ENCODE measurements at regions not wholly inside any gene's neighbourhood (a gene's known extent, or its start where the extent isn't known, plus 50 kb on each side); places are given as distances from the start of the nearest gene placed in this dataset.

DNA sequence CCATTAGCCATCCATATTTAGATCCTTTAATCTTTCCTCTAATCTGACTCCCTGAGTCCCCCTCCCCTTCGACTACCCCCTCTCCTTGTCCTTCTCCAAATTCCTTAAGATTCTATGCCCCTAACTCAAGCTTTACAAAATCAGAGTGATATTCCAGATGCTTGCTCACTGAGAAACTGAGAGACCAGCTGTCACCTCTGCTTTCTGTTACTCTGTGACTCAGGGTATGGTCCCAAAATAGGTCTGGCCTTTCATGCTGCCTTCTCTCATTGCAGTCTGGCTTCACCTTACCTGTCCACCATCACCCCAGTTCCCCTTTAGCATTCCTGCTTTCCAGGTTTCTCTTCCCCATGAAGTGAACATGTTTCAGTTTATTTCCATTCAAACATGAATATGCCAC, 383.3 kb upstream of the SLC30A5 start:
- peak overlapping the region; percentile 28 for H3K27ac Mint-ChIP-seq
- peaks cover 2% of the 10 kb centered on the region for H3K9me3 Mint-ChIP-seq
- Histone ChIP-seq H3K36me3 (no peaks in the 10 kb centered on the region), H3F3A (ENCODE audit: low read depth) (peaks cover 4% of the 10 kb centered on the region), H4K20me1 (ENCODE audit: low read depth) (no peaks in the 10 kb centered on the region), H3K9me3 (ENCODE audit: low read depth) (no peaks in the 10 kb centered on the region), H3K27ac (no peak overlapping the region), H3K79me2 (ENCODE audit: low read depth) (no peaks in the 10 kb centered on the region), H2AFZ (replicated peaks) (no peak overlapping the region), H3K4me1 (peaks cover 16% of the 10 kb centered on the region), H3K9ac (no peak overlapping the region), H3K27me3 (no peaks in the 10 kb centered on the region), H3K4me2 (no peak overlapping the region), H3K4me3 (no peak overlapping the region)
- H3K36me3 Mint-ChIP-seq = no peaks in the 10 kb centered on the region
- peaks cover 2% of the 10 kb centered on the region for H3K27me3 Mint-ChIP-seq (ENCODE audit: insufficient read depth, low read depth)
- DNase-seq (ENCODE audit: low spot score) = no peak
- no peak overlapping the region for H3K4me3 Mint-ChIP-seq
- TF ChIP-seq EZH2 (IDR thresholded peaks at IDR 0.05) = no peak
- TF ChIP-seq, protein P1, sequence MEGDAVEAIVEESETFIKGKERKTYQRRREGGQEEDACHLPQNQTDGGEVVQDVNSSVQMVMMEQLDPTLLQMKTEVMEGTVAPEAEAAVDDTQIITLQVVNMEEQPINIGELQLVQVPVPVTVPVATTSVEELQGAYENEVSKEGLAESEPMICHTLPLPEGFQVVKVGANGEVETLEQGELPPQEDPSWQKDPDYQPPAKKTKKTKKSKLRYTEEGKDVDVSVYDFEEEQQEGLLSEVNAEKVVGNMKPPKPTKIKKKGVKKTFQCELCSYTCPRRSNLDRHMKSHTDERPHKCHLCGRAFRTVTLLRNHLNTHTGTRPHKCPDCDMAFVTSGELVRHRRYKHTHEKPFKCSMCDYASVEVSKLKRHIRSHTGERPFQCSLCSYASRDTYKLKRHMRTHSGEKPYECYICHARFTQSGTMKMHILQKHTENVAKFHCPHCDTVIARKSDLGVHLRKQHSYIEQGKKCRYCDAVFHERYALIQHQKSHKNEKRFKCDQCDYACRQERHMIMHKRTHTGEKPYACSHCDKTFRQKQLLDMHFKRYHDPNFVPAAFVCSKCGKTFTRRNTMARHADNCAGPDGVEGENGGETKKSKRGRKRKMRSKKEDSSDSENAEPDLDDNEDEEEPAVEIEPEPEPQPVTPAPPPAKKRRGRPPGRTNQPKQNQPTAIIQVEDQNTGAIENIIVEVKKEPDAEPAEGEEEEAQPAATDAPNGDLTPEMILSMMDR (IDR thresholded peaks at IDR 0.05) = no peak
- no peak for TF ChIP-seq EZH2phosphoT487 (IDR thresholded peaks at IDR 0.05)
- peaks cover 38% of the 10 kb centered on the region for H3K4me1 Mint-ChIP-seq

DNA sequence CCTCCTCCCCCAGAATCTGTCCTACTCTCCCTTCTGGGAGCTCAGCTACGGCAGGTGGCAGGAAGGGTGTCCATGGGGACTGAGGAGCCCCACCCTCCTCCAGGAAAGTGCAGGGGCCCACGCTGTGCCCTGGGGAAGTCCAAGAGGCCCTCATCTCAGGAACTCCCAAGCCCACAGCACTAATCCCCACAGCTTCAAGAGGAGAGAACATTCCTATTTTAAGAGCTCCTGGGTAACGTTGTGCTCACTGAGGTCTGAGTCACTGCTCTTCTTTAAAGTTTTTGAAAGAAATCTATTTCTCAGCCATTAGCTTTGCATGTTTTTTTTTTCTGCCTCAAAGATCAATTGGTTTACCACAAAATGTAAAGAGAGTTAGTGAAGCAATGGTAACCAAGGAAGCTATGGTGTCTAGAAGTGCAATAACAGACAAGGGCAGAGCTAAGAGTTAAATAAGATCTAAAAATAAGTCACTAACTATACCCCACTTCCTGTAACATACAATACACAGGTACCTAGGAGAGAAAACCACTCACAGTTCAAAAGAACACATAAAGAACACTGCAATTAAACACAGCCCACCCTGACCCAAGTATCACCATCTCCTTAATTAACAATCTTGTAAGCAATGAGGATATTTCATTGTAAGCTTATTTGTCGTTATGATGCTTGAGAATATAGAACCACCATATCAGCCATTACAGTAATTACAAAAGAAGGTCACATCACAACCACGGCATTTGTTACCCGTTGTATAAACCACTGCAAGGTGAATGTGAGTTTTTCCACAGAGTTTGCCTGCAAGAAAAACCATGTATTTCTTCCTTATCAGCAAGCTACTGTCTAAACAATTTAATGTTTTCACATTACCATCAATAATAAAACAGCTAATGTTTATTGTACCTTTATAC, 382.3 kb upstream of the SLC30A5 start:
- H3K27me3 Mint-ChIP-seq (ENCODE audit: insufficient read depth, low read depth) = no peaks in the 10 kb centered on the region
- H3K27ac Mint-ChIP-seq = peak overlapping the region; percentile 50
- no peak for DNase-seq (ENCODE audit: low spot score)
- peaks cover 16% of the 10 kb centered on the region for H3K4me1 ChIP-seq
- H3K27ac ChIP-seq = no peak overlapping the region
- no peak overlapping the region for H3K4me3 ChIP-seq
- no peak overlapping the region for H3K4me2 ChIP-seq
- H3K36me3 ChIP-seq = no peaks in the 10 kb centered on the region
- H3K9me3 Mint-ChIP-seq = peaks cover 2% of the 10 kb centered on the region
- TF ChIP-seq EZH2phosphoT487 (IDR thresholded peaks at IDR 0.05) (no peak), EZH2 (IDR thresholded peaks at IDR 0.05) (no peak)
- TF ChIP-seq, protein P1 (IDR thresholded peaks at IDR 0.05) = no peak
- no peaks in the 10 kb centered on the region for H3K27me3 ChIP-seq
- peak overlapping the region; percentile 27 for H2AFZ ChIP-seq (replicated peaks)
- peaks cover 4% of the 10 kb centered on the region for H3F3A ChIP-seq (ENCODE audit: low read depth)
- no peaks in the 10 kb centered on the region for H3K79me2 ChIP-seq (ENCODE audit: low read depth)
- no peaks in the 10 kb centered on the region for H3K36me3 Mint-ChIP-seq
- no peak overlapping the region for H3K4me3 Mint-ChIP-seq
- peaks cover 38% of the 10 kb centered on the region for H3K4me1 Mint-ChIP-seq
- no peak overlapping the region for H3K9ac ChIP-seq
- H4K20me1 ChIP-seq (ENCODE audit: low read depth) = no peaks in the 10 kb centered on the region
- H3K9me3 ChIP-seq (ENCODE audit: low read depth) = no peaks in the 10 kb centered on the region

DNA sequence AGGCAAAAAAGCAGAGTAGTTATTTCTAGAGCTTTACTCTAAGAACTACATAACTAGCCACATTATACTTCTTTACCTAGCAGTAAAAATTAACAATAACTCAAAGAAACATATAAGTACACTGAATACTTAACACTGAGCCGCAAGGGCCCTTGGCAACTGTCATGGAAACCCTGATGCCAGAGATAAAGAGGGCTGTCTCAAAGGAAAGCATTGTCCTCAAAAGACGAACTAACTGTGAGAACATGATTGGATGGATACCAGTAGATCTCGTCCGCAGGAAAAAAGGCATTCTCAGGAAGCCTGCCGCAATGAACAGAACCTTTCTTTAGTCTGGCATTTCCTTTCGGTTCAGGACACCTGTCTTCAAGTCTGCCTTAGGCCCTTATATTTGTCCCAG, 379.0 kb upstream of the SLC30A5 start:
- Histone ChIP-seq H3K27me3 (no peaks in the 10 kb centered on the region), H3K4me3 (no peak overlapping the region), H3K4me2 (no peak overlapping the region), H3K27ac (no peak overlapping the region), H4K20me1 (ENCODE audit: low read depth) (no peaks in the 10 kb centered on the region), H3K4me1 (peaks cover 5% of the 10 kb centered on the region), H3K79me2 (ENCODE audit: low read depth) (no peaks in the 10 kb centered on the region), H3K36me3 (no peaks in the 10 kb centered on the region), H2AFZ (replicated peaks) (no peak overlapping the region), H3K9me3 (ENCODE audit: low read depth) (no peaks in the 10 kb centered on the region), H3F3A (ENCODE audit: low read depth) (no peaks in the 10 kb centered on the region), H3K9ac (no peak overlapping the region)
- H3K27ac Mint-ChIP-seq = no peak overlapping the region
- H3K4me3 Mint-ChIP-seq = no peak overlapping the region
- H3K27me3 Mint-ChIP-seq (ENCODE audit: insufficient read depth, low read depth) = peaks cover 2% of the 10 kb centered on the region
- peaks cover 28% of the 10 kb centered on the region for H3K4me1 Mint-ChIP-seq
- no peak for DNase-seq (ENCODE audit: low spot score)
- H3K9me3 Mint-ChIP-seq = peaks cover 22% of the 10 kb centered on the region
- TF ChIP-seq, protein P1 (IDR thresholded peaks at IDR 0.05) = no peak
- TF ChIP-seq EZH2 (IDR thresholded peaks at IDR 0.05) (no peak), EZH2phosphoT487 (IDR thresholded peaks at IDR 0.05) (no peak)
- peaks cover 2% of the 10 kb centered on the region for H3K36me3 Mint-ChIP-seq

Data from neural progenitor cell (in vitro differentiated cells).